A673 (cell line): ENCODE measurements at regions not wholly inside any gene's neighbourhood (a gene's known extent, or its start where the extent isn't known, plus 50 kb on each side); places are given as distances from the start of the nearest gene placed in this dataset.

Experiments
- EZH2 ChIP-seq: fragments of 200-600 bp; sonication (generic); IDR thresholded peaks from 2 replicates; pipeline ENCODE4 v1.6.1; 2017; ENCODE audit warnings: borderline replicate concordance, low read depth, mild to moderate bottlenecking, mixed read lengths, antibody characterized with exemption, low read length; ENCODE audit not compliant: poor library complexity, severe bottlenecking
- TF ChIP-seq, protein P1 (sequence below): fragments of 300-800, 200-600 bp; sonication (generic); conservative IDR thresholded peaks from 2 replicates; pipeline ENCODE4 v1.5.1; 2017; ENCODE audit warnings: low read depth, mild to moderate bottlenecking, antibody characterized with exemption, low read length, moderate library complexity, mixed read lengths

DNA sequence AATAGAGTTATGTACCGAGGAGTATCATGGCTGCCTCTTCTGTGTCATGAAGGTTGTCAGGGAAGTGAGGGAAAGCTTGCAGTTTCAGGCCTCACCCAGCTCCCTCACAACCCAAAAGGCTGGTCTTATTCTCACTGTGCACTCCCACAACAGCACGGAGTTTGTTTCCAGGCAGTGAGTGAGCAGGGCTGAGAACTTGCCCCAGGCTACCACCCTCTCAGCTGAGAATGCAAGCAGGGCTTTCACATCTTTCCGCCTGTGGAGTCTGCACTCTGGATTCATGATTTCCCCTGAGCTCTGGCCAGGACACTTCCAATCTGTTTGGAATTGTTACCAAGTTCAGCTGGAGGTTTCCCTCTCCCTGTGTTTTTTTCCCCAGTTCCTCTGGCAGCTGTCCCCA lies 2284.7 kb upstream of the PCDH20 start:
- TF ChIP-seq, protein P1, sequence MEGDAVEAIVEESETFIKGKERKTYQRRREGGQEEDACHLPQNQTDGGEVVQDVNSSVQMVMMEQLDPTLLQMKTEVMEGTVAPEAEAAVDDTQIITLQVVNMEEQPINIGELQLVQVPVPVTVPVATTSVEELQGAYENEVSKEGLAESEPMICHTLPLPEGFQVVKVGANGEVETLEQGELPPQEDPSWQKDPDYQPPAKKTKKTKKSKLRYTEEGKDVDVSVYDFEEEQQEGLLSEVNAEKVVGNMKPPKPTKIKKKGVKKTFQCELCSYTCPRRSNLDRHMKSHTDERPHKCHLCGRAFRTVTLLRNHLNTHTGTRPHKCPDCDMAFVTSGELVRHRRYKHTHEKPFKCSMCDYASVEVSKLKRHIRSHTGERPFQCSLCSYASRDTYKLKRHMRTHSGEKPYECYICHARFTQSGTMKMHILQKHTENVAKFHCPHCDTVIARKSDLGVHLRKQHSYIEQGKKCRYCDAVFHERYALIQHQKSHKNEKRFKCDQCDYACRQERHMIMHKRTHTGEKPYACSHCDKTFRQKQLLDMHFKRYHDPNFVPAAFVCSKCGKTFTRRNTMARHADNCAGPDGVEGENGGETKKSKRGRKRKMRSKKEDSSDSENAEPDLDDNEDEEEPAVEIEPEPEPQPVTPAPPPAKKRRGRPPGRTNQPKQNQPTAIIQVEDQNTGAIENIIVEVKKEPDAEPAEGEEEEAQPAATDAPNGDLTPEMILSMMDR, result no peak
- no peak for TF ChIP-seq EZH2
